IMR-90 (cell line): ENCODE measurements at regions not wholly inside any gene's neighbourhood (a gene's known extent, or its start where the extent isn't known, plus 50 kb on each side); places are given as distances from the start of the nearest gene placed in this dataset.

Experiments used
- ATAC-seq: fragments of 200-7000 bp; cut with Tn5 transposase; 2 replicates; pipeline ENCODE4 v1.9.1; 2020; ENCODE audit warnings: low read depth, mild to moderate bottlenecking, moderate library complexity
- BruUV-seq: library from RNA; stranded (reverse); fragments of 400-500 nt; replicated peaks from 2 replicates; lab custom pipeline; 2021; lab: Mats Ljungman, UMichigan
- CTCF ChIA-PET: fragments of 300-600 bp; formaldehyde crosslinking; extraction: SDS; loops from one replicate; lab custom pipeline; 2021; ENCODE audit warnings: antibody characterized with exemption; lab: Yijun Ruan, JAX
- POLR2A ChIA-PET: fragments of 300-600 bp; sonication (Branson Sonifier 250); formaldehyde crosslinking; loops from one replicate; lab custom pipeline; 2022; ENCODE audit warnings: antibody characterized with exemption; ENCODE audit not compliant: unreplicated experiment; lab: Charles Lee
- DNase-seq: peaks from one replicate; pipeline ENCODE4 v3.0.0; 2013
- H2AFZ ChIP-seq: replicated peaks from 2 replicates; pipeline ENCODE3; 2013; ENCODE audit warnings: low read length, mild to moderate bottlenecking; ENCODE audit not compliant: poor library complexity
- H2AK5ac ChIP-seq: 2 replicates; pipeline ENCODE4 v1.6.1; 2013; ENCODE audit warnings: low read depth, low read length, inconsistent platforms
- H2AK9ac ChIP-seq: replicated peaks from 2 replicates; pipeline ENCODE3; 2013; ENCODE audit warnings: mild to moderate bottlenecking, low read depth, low read length, moderate library complexity; ENCODE audit not compliant: poor library complexity
- H2BK120ac ChIP-seq: 2 replicates; pipeline ENCODE4 v1.6.1; 2013; ENCODE audit warnings: low read depth, low read length, inconsistent platforms
- H2BK15ac ChIP-seq: 3 replicates; pipeline ENCODE4 v1.6.1; 2013; ENCODE audit warnings: low read depth, low read length, inconsistent platforms
- H2BK20ac ChIP-seq: 2 replicates; pipeline ENCODE4 v1.6.1; 2013; ENCODE audit warnings: low read depth, mild to moderate bottlenecking, inconsistent platforms, low read length, moderate library complexity
- H2BK5ac ChIP-seq: 2 replicates; pipeline ENCODE4 v1.6.1; 2013; ENCODE audit warnings: mild to moderate bottlenecking, low read depth, low read length, inconsistent platforms; ENCODE audit not compliant: poor library complexity, severe bottlenecking
- H3K14ac ChIP-seq: replicated peaks from 2 replicates; pipeline ENCODE4 v1.6.1; 2013; ENCODE audit warnings: low read depth, low read length, inconsistent platforms
- H3K18ac ChIP-seq: 2 replicates; pipeline ENCODE4 v1.6.1; 2013; ENCODE audit warnings: low read depth, low read length, control low read depth
- H3K23ac ChIP-seq: 2 replicates; pipeline ENCODE4 v1.6.1; 2013; ENCODE audit warnings: low read depth, low read length, inconsistent platforms
- H3K27ac ChIP-seq: 2 replicates; pipeline ENCODE4 v1.5.1; 2013; ENCODE audit warnings: mild to moderate bottlenecking, control low read depth, low read length; ENCODE audit not compliant: insufficient read depth
- H3K27me3 ChIP-seq: 2 replicates; pipeline ENCODE4 v1.6.1; 2013; ENCODE audit warnings: low read length; ENCODE audit not compliant: control insufficient read depth, insufficient read depth
- H3K36me3 ChIP-seq: 2 replicates; pipeline ENCODE4 v1.6.1; 2013; ENCODE audit warnings: low read length, mixed read lengths; ENCODE audit not compliant: control insufficient read depth, insufficient read depth
- H3K4ac ChIP-seq: 2 replicates; pipeline ENCODE4 v1.6.1; 2013; ENCODE audit warnings: low read depth, low read length, inconsistent platforms
- H3K4me1 ChIP-seq: 2 replicates; pipeline ENCODE4 v1.6.1; 2013; ENCODE audit warnings: low read length, mixed read lengths; ENCODE audit not compliant: control insufficient read depth, insufficient read depth
- H3K4me2 ChIP-seq: 2 replicates; pipeline ENCODE4 v1.6.1; 2013; ENCODE audit warnings: low read depth, mild to moderate bottlenecking, control low read depth, low read length, moderate library complexity
- H3K4me3 ChIP-seq: 2 replicates; pipeline ENCODE4 v1.5.1; 2013; ENCODE audit warnings: low read depth, mild to moderate bottlenecking, control low read depth, low read length, moderate library complexity; ENCODE audit not compliant: insufficient read depth
- H3K56ac ChIP-seq: 2 replicates; pipeline ENCODE4 v1.6.1; 2013; ENCODE audit warnings: low read length, inconsistent platforms; ENCODE audit not compliant: insufficient read depth; ENCODE audit errors: extremely low read depth
- H3K79me1 ChIP-seq, 2 experiments: 2 replicates each; pipeline ENCODE4 v1.6.1; 2013; ENCODE audit warnings: low read length in 2 of 2, inconsistent platforms in 1 of 2, low read depth in 1 of 2
- H3K9ac ChIP-seq: 2 replicates; pipeline ENCODE4 v1.6.1; 2013; ENCODE audit warnings: low read depth, low read length, control low read depth
- H3K9me1 ChIP-seq: 2 replicates; pipeline ENCODE4 v1.6.1; 2013; ENCODE audit warnings: low read length, inconsistent platforms; ENCODE audit not compliant: insufficient read depth
- H3K9me3 ChIP-seq: 2 replicates; pipeline ENCODE4 v1.6.1; 2013; ENCODE audit warnings: low read length; ENCODE audit not compliant: control insufficient read depth, insufficient read depth
- H4K20me1 ChIP-seq: 2 replicates; pipeline ENCODE4 v1.6.1; 2013; ENCODE audit warnings: low read length, inconsistent platforms; ENCODE audit not compliant: insufficient read depth
- H4K5ac ChIP-seq: 2 replicates; pipeline ENCODE4 v1.6.1; 2013; ENCODE audit warnings: mild to moderate bottlenecking, low read depth, low read length, control low read depth
- H4K8ac ChIP-seq, 2 experiments: 2 replicates each; pipeline ENCODE4 v1.6.1; 2013; ENCODE audit warnings: low read depth in 2 of 2, low read length in 2 of 2, control low read depth in 1 of 2, inconsistent platforms in 1 of 2
- H4K91ac ChIP-seq: 2 replicates; pipeline ENCODE4 v1.6.1; 2013; ENCODE audit warnings: low read depth, low read length, inconsistent platforms; ENCODE audit not compliant: insufficient read depth
- BHLHE40 ChIP-seq: fragments of 150-350 bp; IDR thresholded peaks from 2 replicates; pipeline ENCODE4 v1.6.1; 2016; ENCODE audit warnings: mild to moderate bottlenecking, low read depth, low read length
- FOS ChIP-seq: fragments of 150-350 bp; IDR thresholded peaks from 2 replicates; pipeline ENCODE4 v1.6.1; 2016; ENCODE audit warnings: low read depth, low read length
- MAZ ChIP-seq: IDR thresholded peaks from 2 replicates; pipeline ENCODE4 v1.6.1; 2012; ENCODE audit warnings: low read depth, mild to moderate bottlenecking, low read length, improper control_type of control experiment, moderate library complexity, borderline replicate concordance
- RFX5 ChIP-seq: IDR thresholded peaks from 2 replicates; pipeline ENCODE4 v1.8.0; 2012; ENCODE audit warnings: low read depth, mild to moderate bottlenecking, low read length, moderate library complexity
- WGBS, 2 experiments: methylation state at CpG; one replicate each; pipeline versions ENCODE4 v1.1.5 to v1.1.7; 2013; ENCODE audit warnings: missing lambda C conversion rate in 2 of 2; ENCODE audit not compliant: insufficient read length in 1 of 2; ENCODE audit errors: extremely low coverage in 2 of 2; 5-methylcytosine and 5-hydroxymethylcytosine counted together
- dilution Hi-C: fragments of 300-500 bp; cut with HindIII; formaldehyde crosslinking; loops from one replicate; pipeline ENCODE4 v1.14.3; 2018; ENCODE audit warnings: low sequenced_read_pairs; ENCODE audit not compliant: unreplicated experiment
- in situ Hi-C: fragments of 300-500 bp; cut with MboI; formaldehyde crosslinking; loops from 3 replicates; pipeline ENCODE4 v1.14.3; 2019; ENCODE audit warnings: low sequenced_read_pairs, inconsistent platforms, mixed read lengths
- intact Hi-C: fragments of 100-400 bp; cut with micrococcal nuclease; formaldehyde crosslinking; loops from 2 replicates; pipeline ENCODE4 v1.10.0; 2022

DNA sequence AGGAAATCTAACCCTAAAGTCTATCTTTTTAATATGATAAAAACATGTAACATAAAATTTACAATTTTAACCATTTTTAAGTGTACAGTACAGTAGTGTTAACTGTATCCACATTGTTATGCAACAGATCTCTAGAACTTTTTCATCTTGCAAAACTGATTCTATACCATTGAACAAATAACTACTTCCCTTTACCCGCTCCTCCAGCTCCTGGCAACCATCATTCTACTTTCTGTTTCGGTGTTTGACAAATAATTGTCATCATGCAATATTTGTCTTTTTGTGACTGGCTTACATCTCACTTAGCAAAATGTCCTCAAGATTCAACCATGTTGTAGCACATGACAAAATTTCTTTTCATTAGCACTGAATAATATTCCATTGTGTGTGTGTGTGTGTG, 203.2 kb downstream of the SIM1 start:
- Histone ChIP-seq H4K91ac (no peak overlapping the region), H2AFZ (no peak overlapping the region), H3K23ac (no peak overlapping the region), H2BK15ac (no peak overlapping the region), H3K4ac (no peak overlapping the region), H2BK120ac (no peak overlapping the region), H4K5ac (no peak overlapping the region), H3K27me3 (no peaks in the 10 kb centered on the region), H3K79me1 (no peaks in the 10 kb centered on the region), H2BK5ac (no peak overlapping the region), H4K8ac (no peak overlapping the region), H3K4me2 (no peak overlapping the region), H3K4me1 (peaks cover 3% of the 10 kb centered on the region; the same call in 1 of the 2 replicates), H3K18ac (no peak overlapping the region), H4K20me1 (no peaks in the 10 kb centered on the region), H3K9me1 (no peaks in the 10 kb centered on the region), H2AK9ac (no peak overlapping the region), H3K9me3 (no peaks in the 10 kb centered on the region), H3K4me3 (no peak overlapping the region), H3K56ac (no peak overlapping the region), H3K9ac (no peak overlapping the region), H3K14ac (no peak overlapping the region), H2BK20ac (no peak overlapping the region), H3K27ac (no peak overlapping the region), H2AK5ac (no peak overlapping the region), H3K36me3 (no peaks in the 10 kb centered on the region)
- 100% methylated on average over 1 of the region's 2 CpGs; no CpG with 5 or more reads in 1 of the 2 experiments for WGBS, 2 experiments
- ChIA-PET POLR2A (no interaction called here), CTCF (interaction anchor here (0.8 kb wide), 1 partner anchor 15 kb away, joined by 3 read pairs; no protein-coding TSS in a partner anchor)
- no peak for DNase-seq
- no peak for ATAC-seq
- in situ Hi-C loops (no loop called here), dilution Hi-C loops (no loop called here), intact Hi-C loops (no loop called here)
- TF ChIP-seq FOS = no peak
- no peak for TF ChIP-seq BHLHE40
- no peak for TF ChIP-seq RFX5
- TF ChIP-seq MAZ = no peak
- BruUV-seq = no TSS peak
